Nephron progenitor cell (in vitro differentiated cells): ENCODE measurements at regions not wholly inside any gene's neighbourhood (a gene's known extent, or its start where the extent isn't known, plus 50 kb on each side); places are given as distances from the start of the nearest gene placed in this dataset.

Source experiments
- DNase-seq: peaks from one replicate; pipeline ENCODE4 v3.0.0; 2021
- H3K27ac Mint-ChIP-seq: 2 replicates; pipeline ENCODE4 v1.8.0; 2021; ENCODE audit warnings: mild to moderate bottlenecking, moderate library complexity, mixed read lengths
- H3K27me3 Mint-ChIP-seq: 2 replicates; pipeline ENCODE4 v1.8.0; 2021; ENCODE audit warnings: mild to moderate bottlenecking, low read depth, mixed read lengths; ENCODE audit not compliant: poor library complexity
- H3K36me3 Mint-ChIP-seq: 2 replicates; pipeline ENCODE4 v1.8.0; 2021; ENCODE audit warnings: low read depth, mixed read lengths
- H3K4me1 Mint-ChIP-seq: 2 replicates; pipeline ENCODE4 v1.8.0; 2021; ENCODE audit warnings: mixed read lengths
- H3K4me3 Mint-ChIP-seq: 2 replicates; pipeline ENCODE4 v1.8.0; 2021; ENCODE audit warnings: mild to moderate bottlenecking, moderate library complexity, mixed read lengths
- H3K9me3 Mint-ChIP-seq: 2 replicates; pipeline ENCODE4 v1.8.0; 2021; ENCODE audit warnings: mild to moderate bottlenecking, moderate library complexity, mixed read lengths
- TF ChIP-seq, protein P1 (sequence below): fragments of 200-600 bp; sonication (generic); IDR thresholded peaks from 2 replicates; pipeline ENCODE4 v1.5.0; 2021; ENCODE audit warnings: antibody characterized with exemption

- no peak overlapping the region for H3K4me3 Mint-ChIP-seq
- peaks cover 12% of the 10 kb centered on the region for H3K4me1 Mint-ChIP-seq
- peaks cover 6% of the 10 kb centered on the region for H3K27me3 Mint-ChIP-seq
- H3K27ac Mint-ChIP-seq, result no peak overlapping the region
- peaks cover 89% of the 10 kb centered on the region for H3K36me3 Mint-ChIP-seq
- TF ChIP-seq, protein P1, sequence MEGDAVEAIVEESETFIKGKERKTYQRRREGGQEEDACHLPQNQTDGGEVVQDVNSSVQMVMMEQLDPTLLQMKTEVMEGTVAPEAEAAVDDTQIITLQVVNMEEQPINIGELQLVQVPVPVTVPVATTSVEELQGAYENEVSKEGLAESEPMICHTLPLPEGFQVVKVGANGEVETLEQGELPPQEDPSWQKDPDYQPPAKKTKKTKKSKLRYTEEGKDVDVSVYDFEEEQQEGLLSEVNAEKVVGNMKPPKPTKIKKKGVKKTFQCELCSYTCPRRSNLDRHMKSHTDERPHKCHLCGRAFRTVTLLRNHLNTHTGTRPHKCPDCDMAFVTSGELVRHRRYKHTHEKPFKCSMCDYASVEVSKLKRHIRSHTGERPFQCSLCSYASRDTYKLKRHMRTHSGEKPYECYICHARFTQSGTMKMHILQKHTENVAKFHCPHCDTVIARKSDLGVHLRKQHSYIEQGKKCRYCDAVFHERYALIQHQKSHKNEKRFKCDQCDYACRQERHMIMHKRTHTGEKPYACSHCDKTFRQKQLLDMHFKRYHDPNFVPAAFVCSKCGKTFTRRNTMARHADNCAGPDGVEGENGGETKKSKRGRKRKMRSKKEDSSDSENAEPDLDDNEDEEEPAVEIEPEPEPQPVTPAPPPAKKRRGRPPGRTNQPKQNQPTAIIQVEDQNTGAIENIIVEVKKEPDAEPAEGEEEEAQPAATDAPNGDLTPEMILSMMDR, result no peak
- peaks cover 57% of the 10 kb centered on the region for H3K9me3 Mint-ChIP-seq
- no peak for DNase-seq
Observed at GRCh38 chrX:115958687-115959359, 211.7 kb upstream of the AGTR2 start.

DNA sequence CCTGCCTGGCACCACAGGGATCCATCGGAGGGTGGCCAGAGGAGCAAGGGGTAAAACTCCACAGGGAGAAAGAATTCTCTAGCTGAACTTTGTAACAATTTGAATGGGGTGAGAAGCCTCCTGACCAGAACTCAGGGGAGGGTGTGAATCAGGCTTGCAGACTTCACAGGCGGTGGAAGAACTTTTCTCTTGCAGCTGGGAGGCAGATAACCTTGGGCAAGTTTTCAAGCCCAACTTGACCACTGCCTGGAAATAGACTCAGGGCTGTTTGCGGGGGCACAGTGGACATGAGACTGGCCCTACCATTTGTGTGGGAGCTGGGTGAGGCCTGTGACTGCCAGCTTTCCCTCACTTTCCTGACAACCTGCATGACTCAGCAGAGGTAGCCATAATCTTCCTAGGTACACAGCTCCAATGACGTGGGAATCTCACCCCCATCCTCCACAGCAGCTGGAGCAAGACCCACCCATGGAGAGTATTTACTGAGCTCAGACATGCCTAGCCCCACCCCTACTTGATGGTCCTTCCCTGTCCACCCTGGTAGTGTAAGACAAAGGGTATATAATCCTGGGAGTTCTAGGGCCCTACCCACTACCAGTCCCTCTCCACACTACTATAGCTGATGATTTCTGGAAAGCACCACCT, 210.0 kb upstream of the AGTR2 start:
- Mint-ChIP-seq H3K4me1 (peaks cover 12% of the 10 kb centered on the region), H3K27ac (no peak overlapping the region), H3K9me3 (peaks cover 74% of the 10 kb centered on the region), H3K36me3 (peaks cover 93% of the 10 kb centered on the region), H3K27me3 (peaks cover 6% of the 10 kb centered on the region), H3K4me3 (no peak overlapping the region)
- TF ChIP-seq, protein P1, result no peak
- no peak for DNase-seq

DNA sequence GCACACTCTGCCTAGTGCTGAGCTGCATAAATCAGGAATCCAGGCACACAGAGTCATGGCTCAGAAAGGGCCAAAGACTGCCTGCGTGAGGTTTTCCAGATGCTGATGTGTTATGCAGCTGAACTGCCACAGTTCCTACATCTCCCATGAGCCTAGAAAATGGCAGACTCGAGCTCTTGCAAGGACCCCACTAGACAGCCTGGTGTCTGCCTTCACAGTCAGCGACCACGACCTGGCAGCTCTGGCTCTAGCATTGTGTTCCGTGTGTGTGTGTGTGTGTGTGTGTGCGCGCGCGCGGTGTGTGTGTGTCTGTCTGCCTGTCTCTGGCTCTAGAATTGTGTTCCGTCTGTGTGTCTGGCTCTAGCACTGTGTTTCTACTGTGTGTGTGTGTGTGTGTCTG, 203.6 kb upstream of the AGTR2 start:
- Mint-ChIP-seq H3K9me3 (peaks cover 58% of the 10 kb centered on the region), H3K4me3 (peak overlapping the region; percentile 98), H3K27me3 (peaks cover 13% of the 10 kb centered on the region), H3K36me3 (peaks cover 59% of the 10 kb centered on the region), H3K4me1 (peaks cover 29% of the 10 kb centered on the region), H3K27ac (no peak overlapping the region)
- DNase-seq, result no peak
- TF ChIP-seq, protein P1, result no peak

GRCh38 chrX:115968436-115969252, 201.9 kb upstream of the AGTR2 start:
- Mint-ChIP-seq H3K27ac (peak overlapping the region; percentile 93), H3K9me3 (peaks cover 47% of the 10 kb centered on the region), H3K4me3 (peak overlapping the region; percentile 98), H3K4me1 (peaks cover 41% of the 10 kb centered on the region), H3K27me3 (peaks cover 13% of the 10 kb centered on the region), H3K36me3 (peaks cover 42% of the 10 kb centered on the region)
- peak; percentile 72 for DNase-seq
- TF ChIP-seq, protein P1, result peak; percentile 46

GRCh38 chrX:115970718-115971117, 199.8 kb upstream of the AGTR2 start:
- TF ChIP-seq, protein P1, result no peak
- Mint-ChIP-seq H3K9me3 (peaks cover 44% of the 10 kb centered on the region), H3K27me3 (peaks cover 17% of the 10 kb centered on the region), H3K4me1 (peaks cover 41% of the 10 kb centered on the region), H3K27ac (no peak overlapping the region), H3K36me3 (peaks cover 26% of the 10 kb centered on the region), H3K4me3 (peak overlapping the region; percentile 55)
- no peak for DNase-seq
